OCI-LY7 (cell line): ENCODE measurements at regions not wholly inside any gene's neighbourhood (a gene's known extent, or its start where the extent isn't known, plus 50 kb on each side); places are given as distances from the start of the nearest gene placed in this dataset.

Source experiments
- BruUV-seq: library from RNA; stranded (reverse); fragments of 400-500 nt; replicated peaks from 2 replicates; lab custom pipeline; 2021; lab: Mats Ljungman, UMichigan
- CTCF ChIA-PET: fragments of 300-600 bp; sonication (Branson Sonifier 250); formaldehyde crosslinking; loops from one replicate; lab custom pipeline; 2022; ENCODE audit warnings: antibody characterized with exemption; ENCODE audit not compliant: unreplicated experiment; lab: Charles Lee
- POLR2A ChIA-PET: fragments of 300-600 bp; sonication (Branson Sonifier 250); formaldehyde crosslinking; loops from one replicate; lab custom pipeline; 2022; ENCODE audit warnings: antibody characterized with exemption; lab: Charles Lee
- DNase-seq: peaks from one replicate; pipeline ENCODE4 v3.0.0-alpha.2; 2015; ENCODE audit warnings: low spot score
- H2AFZ ChIP-seq: fragments of 200-600 bp; sonication (generic), shearing (Covaris generic); 2 replicates; pipeline ENCODE4 v1.6.1; 2014; ENCODE audit warnings: mild to moderate bottlenecking, antibody characterized with exemption, low read length, moderate library complexity
- H3K27ac ChIP-seq: fragments of 200-600 bp; sonication (generic); 2 replicates; pipeline ENCODE4 v1.5.1; 2014; ENCODE audit warnings: mixed run types, low read depth, mild to moderate bottlenecking, moderate library complexity, low read length, inconsistent platforms; ENCODE audit not compliant: poor library complexity, severe bottlenecking
- H3K36me3 ChIP-seq: fragments of 200-600 bp; sonication (generic); 2 replicates; pipeline ENCODE4 v1.6.1; 2014; ENCODE audit warnings: mild to moderate bottlenecking, antibody characterized with exemption, low read length, moderate library complexity, mixed read lengths; ENCODE audit not compliant: insufficient read depth
- H3K4me1 ChIP-seq: fragments of 200-600 bp; sonication (generic); 2 replicates; pipeline ENCODE4 v1.5.1; 2014; ENCODE audit warnings: mild to moderate bottlenecking, low read length; ENCODE audit not compliant: insufficient read depth, poor library complexity, severe bottlenecking
- H3K4me2 ChIP-seq: fragments of 200-600 bp; sonication (generic); 2 replicates; pipeline ENCODE4 v1.6.1; 2014; ENCODE audit warnings: mild to moderate bottlenecking, low read length
- H3K4me3 ChIP-seq: fragments of 200-600 bp; sonication (generic); 2 replicates; pipeline ENCODE4 v1.5.1; 2014; ENCODE audit warnings: mild to moderate bottlenecking, low read depth, low read length; ENCODE audit not compliant: poor library complexity, severe bottlenecking
- H3K79me2 ChIP-seq: fragments of 200-600 bp; sonication (generic); 2 replicates; pipeline ENCODE4 v1.6.1; 2016; ENCODE audit warnings: low read depth, mild to moderate bottlenecking, low read length, moderate library complexity, mixed read lengths; ENCODE audit not compliant: insufficient read depth
- H3K9me2 ChIP-seq: fragments of 200-600 bp; sonication (generic); 2 replicates; pipeline ENCODE4 v1.6.1; 2016; ENCODE audit warnings: mild to moderate bottlenecking, low read length, mixed read lengths; ENCODE audit not compliant: insufficient read depth
- H3K9me3 ChIP-seq: fragments of 200-600 bp; sonication (generic); 2 replicates; pipeline ENCODE4 v1.6.1; 2014; ENCODE audit warnings: mild to moderate bottlenecking, mixed run types, low read length, mixed read lengths
- H4K20me1 ChIP-seq: fragments of 200-600 bp; sonication (generic); 2 replicates; pipeline ENCODE4 v1.6.1; 2014; ENCODE audit warnings: mild to moderate bottlenecking, antibody characterized with exemption, low read length, moderate library complexity, mixed read lengths; ENCODE audit not compliant: insufficient read depth
- CTCF ChIP-seq: fragments of 200-600 bp; sonication (generic); conservative IDR thresholded peaks from 2 replicates; pipeline ENCODE4 v1.5.1; 2014; ENCODE audit warnings: mild to moderate bottlenecking, antibody characterized with exemption, low read length, moderate library complexity, mixed read lengths
- EZH2phosphoT487 ChIP-seq: fragments of 200-600 bp; sonication (generic); IDR thresholded peaks from 2 replicates; pipeline ENCODE4 v1.6.1; 2018; ENCODE audit warnings: low read depth, borderline replicate concordance, mild to moderate bottlenecking, mixed run types, antibody characterized with exemption, low read length, moderate library complexity, mixed read lengths
- intact Hi-C: fragments of 100-400 bp; cut with micrococcal nuclease; formaldehyde crosslinking; loops from one replicate; pipeline ENCODE4 v1.10.0; 2022; ENCODE audit not compliant: unreplicated experiment

GRCh38 chr13:72181661-72182060 lies 314.7 kb upstream of the DACH1 start:
- Histone ChIP-seq H3K79me2 (no peaks in the 10 kb centered on the region), H3K4me2 (no peak overlapping the region), H3K9me3 (no peaks in the 10 kb centered on the region), H2AFZ (no peak overlapping the region), H3K27ac (no peak overlapping the region), H3K36me3 (no peaks in the 10 kb centered on the region), H4K20me1 (no peaks in the 10 kb centered on the region), H3K4me3 (no peak overlapping the region), H3K4me1 (no peaks in the 10 kb centered on the region), H3K9me2 (no peaks in the 10 kb centered on the region)
- ChIA-PET POLR2A (no interaction called here), CTCF (no interaction called here)
- no peak for DNase-seq
- BruUV-seq: no TSS peak
- TF ChIP-seq CTCF: no peak
- no peak for TF ChIP-seq EZH2phosphoT487
- intact Hi-C loops: no loop called here

GRCh38 chr13:72180253-72180952 lies 313.4 kb upstream of the DACH1 start:
- no peak for DNase-seq
- Histone ChIP-seq H3K36me3 (no peaks in the 10 kb centered on the region), H3K9me2 (no peaks in the 10 kb centered on the region), H3K4me1 (no peaks in the 10 kb centered on the region), H4K20me1 (no peaks in the 10 kb centered on the region), H3K4me3 (no peak overlapping the region), H3K4me2 (no peak overlapping the region), H2AFZ (no peak overlapping the region), H3K79me2 (no peaks in the 10 kb centered on the region), H3K9me3 (no peaks in the 10 kb centered on the region), H3K27ac (no peak overlapping the region)
- intact Hi-C loops: no loop called here
- POLR2A ChIA-PET: no interaction called here
- TF ChIP-seq EZH2phosphoT487: no peak
- TF ChIP-seq CTCF: no peak
- CTCF ChIA-PET: no interaction called here
- no TSS peak for BruUV-seq

- POLR2A ChIA-PET: no interaction called here
- Histone ChIP-seq H3K27ac (no peak overlapping the region), H3K4me1 (no peaks in the 10 kb centered on the region), H3K9me2 (no peaks in the 10 kb centered on the region), H3K79me2 (no peaks in the 10 kb centered on the region), H2AFZ (no peak overlapping the region), H4K20me1 (no peaks in the 10 kb centered on the region), H3K4me3 (no peak overlapping the region), H3K4me2 (no peak overlapping the region), H3K36me3 (no peaks in the 10 kb centered on the region), H3K9me3 (no peaks in the 10 kb centered on the region)
- intact Hi-C loops: no loop called here
- DNase-seq: no peak
- no TSS peak for BruUV-seq
- TF ChIP-seq EZH2phosphoT487 (no peak), CTCF (no peak)
- CTCF ChIA-PET: no interaction called here
Measured at GRCh38 chr13:72174549-72174948, 307.5 kb upstream of the DACH1 start.
